Stimulated activated CD4-positive, alpha-beta T cell treated with anti-CD3 and anti-CD28 coated beads, Interleukin-12 subunit alpha, Interleukin-12 subunit beta, amount 100 ng/mL, for 4 hours (primary cell): ENCODE measurements at regions not wholly inside any gene's neighbourhood (a gene's known extent, or its start where the extent isn't known, plus 50 kb on each side); places are given as distances from the start of the nearest gene placed in this dataset.
"Not testable (repeated sequence)": the region's sequence is repeated elsewhere in the genome, so short reads cannot be mapped to it uniquely, and the experiment has no call there.

Experiments used
- DNase-seq: peaks from one replicate; pipeline ENCODE4 v3.0.0-alpha.2; 2020

DNA sequence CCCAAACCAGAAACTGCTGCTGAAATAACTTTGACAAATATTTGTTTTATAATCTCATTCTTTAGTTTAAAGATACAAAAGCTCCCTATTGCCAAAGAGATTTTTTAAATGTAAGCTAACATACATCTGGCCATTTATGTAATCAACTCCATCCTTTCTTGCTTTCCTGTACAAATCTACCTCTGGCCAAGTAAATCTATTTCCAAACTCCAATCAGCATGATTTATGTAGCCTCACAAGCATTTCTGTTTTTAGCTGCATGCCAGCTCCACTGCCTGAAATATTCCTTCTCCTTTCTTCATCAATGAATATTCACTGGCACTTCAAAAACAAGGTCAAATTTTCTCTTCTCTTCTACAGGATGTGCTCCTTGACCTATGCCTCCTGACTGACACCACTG is 80.0 kb downstream of the SHOX2 start:
- no peak for DNase-seq

DNA sequence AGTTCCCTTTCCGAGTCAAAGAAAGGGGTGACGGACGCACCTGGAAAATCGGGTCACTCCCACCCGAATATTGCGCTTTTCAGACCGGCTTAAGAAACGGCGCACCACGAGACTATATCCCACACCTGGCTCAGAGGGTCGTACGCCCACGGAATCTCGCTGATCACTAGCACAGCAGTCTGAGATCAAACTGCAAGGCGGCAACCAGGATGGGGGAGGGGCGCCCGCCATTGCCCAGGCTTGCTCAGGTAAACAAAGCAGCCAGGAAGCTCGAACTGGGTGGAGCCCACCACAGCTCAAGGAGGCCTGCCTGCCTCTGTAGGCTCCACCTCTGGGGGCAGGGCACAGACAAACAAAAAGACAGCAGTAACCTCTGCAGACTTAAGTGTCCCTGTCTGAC is 86.3 kb downstream of the SHOX2 start:
- DNase-seq = not testable (repeated sequence)

DNA sequence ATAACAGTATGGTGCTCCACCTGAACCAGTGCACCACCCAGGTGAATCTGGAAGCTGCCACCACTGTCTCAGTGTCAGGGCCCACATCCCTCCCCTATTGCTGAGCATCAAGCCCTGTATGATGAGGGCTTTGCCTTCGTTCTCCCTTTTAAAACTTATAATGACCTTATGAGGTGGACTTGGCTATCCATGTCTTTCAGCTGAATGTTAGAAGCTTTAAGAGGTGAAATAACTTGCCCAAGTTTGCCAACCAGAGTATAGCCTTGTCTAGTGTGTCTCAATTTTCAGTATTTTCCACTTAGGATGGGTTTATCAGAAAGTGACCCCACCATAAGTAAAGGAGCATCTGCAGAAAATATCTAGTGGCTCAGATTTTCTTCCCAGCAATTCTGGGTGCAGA is 87.8 kb downstream of the SHOX2 start:
- DNase-seq = no peak

DNA sequence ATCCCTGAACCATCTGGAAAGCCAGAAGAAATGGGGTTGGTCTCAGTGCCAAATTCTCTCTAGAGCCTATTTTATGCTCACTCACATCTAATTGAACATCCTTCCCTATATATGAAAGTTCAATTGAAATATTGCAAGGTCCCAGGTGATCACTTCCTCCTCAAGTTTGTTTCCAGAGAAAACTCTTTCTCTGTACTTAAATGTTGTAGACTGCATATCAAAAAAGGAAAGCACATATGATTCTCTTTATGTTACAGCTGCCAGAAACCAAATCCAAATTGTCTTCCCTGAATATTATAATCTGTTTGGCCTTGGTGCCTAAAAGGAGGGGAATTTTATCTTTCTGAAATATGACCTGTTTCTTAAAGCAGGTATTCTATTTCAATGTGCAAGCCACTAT is 93.3 kb downstream of the SHOX2 start:
- DNase-seq = no peak

GRCh38 chr3:158005391-158006100 is 100.7 kb downstream of the SHOX2 start:
- no peak for DNase-seq

DNA sequence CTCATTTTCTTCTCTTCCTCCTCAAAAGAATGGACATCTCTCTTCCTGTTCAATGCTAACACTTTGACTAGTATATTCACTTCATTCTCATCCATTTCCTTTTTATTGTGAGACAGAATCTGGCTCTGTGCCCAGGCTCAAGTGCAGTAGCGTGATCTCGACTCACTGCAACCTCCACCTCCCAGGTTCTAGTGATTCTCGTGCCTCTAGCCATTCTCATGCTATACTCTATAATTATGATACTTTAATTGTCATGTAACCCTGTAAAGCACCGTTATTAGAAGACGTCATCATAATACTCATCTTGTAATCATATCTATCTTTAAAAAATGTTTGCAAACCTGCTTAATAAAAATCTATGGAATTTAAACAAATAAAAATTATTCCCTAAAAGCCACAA is 107.0 kb downstream of the SHOX2 start:
- no peak for DNase-seq

- no peak for DNase-seq
Measured at GRCh38 chr3:157982359-157982758, 123.9 kb downstream of the SHOX2 start.

DNA sequence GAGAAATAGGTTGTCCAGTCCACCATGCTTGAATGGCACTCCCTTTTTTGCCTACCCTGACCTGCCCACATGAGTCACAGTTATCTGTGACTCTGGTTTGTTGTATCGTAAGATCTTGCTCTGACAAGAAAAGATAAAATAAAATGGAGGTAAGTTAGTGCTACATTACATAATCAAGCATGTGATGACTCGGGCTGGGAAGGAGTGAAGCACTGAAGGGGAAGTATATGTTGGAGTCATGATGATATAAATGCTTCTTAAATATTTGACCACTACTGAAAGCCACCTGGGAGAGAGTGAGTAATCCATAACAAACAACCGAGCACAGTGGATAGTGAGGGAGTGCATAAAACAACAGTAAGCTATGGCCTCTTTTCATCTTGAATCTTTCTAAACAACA is 124.4 kb downstream of the SHOX2 start:
- no peak for DNase-seq

- no peak for DNase-seq
Measured at GRCh38 chr3:157979022-157979421, 127.2 kb downstream of the SHOX2 start.

DNA sequence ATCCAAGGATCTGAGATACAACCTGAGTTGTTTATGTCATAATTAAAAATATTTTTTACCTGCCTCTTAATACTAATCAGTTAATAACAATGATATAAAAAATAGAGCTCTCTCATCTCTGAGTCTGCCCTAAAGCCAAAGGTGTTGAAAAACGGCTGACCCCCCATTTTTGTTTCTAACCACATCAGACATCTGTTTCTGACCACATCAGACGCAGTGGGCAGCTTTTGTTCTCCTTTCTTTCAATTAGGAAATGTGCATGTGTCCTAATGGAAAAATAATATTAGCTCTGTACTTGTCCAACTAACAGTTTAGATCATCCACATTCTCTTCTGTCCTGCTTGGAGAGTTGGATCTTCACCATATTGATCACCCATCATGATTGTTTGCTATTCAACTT is 144.6 kb downstream of the SHOX2 start:
- DNase-seq = no peak

DNA sequence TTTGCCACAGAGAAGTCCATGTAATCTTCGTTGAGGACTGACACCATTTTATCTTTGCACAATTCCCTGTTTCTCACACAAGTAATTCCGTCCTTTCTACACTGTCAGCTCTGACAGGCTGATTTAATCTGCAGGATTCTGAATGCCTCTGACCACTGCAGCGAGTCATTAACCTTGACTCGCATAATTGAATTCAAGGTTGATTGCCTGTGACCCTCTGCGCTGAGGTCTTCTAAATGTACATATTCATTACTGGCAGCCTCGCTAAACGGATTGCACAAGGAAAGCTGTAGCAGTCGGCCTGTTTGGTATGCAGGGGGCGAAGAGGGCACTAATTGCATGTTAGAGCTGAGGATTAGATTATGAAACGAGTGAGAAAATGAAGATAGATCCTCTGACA is 147.8 kb downstream of the SHOX2 start:
- DNase-seq = no peak

DNA sequence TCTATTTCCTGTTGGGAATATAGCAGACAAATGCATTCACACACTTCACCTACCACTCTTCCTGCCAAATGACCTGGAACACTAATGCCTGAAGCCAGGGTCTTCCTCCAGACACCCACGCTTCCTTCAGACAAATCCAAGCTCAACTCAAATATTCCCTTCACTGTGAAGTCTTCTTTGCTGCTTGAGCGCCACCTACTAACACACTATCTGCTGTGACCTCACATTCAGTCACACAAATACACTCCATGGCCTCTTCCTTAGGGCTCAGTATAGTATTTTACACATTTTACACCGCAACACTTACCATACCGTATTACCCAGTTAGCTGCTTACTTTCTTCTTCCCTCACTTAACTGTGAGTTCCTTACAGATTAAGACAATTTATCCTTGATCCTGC is 149.4 kb downstream of the SHOX2 start:
- DNase-seq = no peak

DNA sequence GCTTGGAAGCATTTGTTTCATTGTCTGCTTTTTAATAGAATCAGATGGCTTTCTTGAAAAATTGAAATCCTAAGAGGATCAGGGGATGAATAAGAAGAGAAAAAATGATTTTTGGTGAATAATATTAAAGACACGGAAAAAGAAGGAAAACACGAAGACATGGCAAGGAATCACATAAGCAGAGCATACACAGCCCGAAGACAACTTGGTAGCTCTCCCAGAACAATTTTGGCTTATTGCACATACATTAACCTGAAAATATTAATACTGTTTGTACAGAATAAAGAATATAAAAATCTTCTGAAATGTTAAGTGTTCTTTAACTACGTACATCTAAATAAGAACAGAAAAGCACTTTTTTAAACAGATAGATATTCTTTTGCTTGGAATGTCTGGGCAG is 150.0 kb downstream of the SHOX2 start:
- no peak for DNase-seq

DNA sequence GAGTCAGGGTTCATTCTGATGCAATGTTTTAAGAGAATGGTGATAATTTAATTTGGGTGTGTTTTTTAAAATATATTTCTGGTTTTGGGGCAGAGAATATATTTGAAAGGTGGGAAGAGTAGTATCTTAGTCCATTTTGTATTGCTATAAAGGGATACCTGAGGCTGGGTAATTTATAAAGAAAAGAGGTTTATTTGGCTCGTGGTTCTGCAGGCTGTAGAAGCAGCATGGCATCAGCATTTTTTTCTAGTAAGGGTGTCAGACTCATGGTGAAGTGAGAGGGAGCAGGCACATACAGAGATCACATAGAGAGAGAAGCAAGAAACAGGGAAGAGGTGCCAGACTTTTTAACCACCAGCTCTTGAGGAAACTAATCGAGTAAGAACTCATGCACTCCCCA is 152.7 kb downstream of the SHOX2 start:
- no peak for DNase-seq

DNA sequence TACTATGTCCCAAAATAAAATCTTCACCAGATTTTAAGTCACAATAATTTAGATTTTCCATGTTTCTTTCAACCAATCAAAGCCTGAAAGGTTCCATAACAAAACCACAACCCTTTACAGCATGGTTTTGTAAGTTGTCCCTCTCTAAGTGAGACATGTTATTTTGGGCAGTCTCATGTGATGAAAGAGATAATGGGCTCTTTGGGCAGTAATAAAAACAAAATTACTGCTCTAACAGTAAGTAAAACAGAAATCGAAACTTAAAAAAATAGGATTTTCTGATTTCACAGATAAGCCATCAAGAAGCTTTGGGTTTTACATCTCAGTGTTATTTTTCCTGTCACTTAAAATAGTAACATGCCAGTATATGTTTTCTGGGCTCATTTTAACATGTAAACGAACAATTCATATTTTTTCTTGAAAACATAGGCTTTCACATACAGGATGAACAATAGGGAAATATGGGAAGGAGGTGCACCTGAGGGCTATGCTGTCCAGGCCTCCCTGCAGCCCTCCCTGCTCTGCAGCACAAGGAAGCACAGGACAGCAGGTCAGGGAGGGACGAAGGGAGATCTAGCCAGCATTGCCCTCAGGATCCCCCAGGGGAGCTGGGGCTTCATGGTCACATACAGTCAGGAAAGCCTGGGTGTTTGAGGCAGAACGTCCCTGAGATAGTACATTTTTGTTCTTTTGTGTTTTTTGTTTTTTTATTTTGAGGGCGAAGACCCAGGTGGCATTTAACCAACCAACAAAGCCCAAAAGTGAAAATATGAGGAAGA is 157.4 kb downstream of the SHOX2 start:
- no peak for DNase-seq

DNA sequence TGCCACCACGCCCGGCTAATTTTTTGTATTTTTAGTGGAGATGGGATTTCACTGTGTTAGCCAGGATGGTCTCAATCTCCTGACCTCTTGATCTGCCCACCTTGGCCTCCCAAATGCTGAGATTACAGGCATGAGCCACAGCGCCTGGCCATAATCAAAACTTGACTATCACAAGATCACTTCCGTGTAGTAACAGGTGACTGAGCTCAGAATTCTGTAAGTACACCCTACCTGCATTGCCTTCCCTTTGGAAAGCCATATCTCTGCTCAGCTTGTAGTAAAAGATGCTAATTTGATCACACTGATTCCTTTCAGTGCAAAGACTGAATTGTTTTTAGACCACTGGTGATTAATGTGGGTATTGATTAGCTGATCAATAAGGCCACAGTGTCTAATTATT is 167.1 kb downstream of the SHOX2 start:
- no peak for DNase-seq

- no peak for DNase-seq
Measured at GRCh38 chr3:157938154-157938779, 168.0 kb downstream of the SHOX2 start.

DNA sequence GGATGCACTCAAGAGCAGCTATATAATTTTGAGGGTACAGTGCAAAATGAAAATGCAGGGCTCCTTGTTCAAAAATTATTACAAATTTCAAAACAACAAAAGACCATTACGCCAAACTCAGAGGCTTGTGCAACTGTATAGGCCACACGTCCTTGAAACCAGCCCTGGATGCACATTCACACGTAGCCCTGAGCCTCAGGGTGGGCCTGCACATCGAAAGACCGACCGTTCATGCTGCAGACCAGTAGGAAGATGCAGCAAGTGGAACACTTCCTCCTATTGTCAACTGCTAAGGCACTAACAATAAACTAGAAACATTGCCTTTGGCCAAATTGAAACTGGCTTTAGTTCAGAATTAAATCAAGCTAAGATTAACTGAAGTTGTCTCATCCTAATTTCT is 174.7 kb downstream of the SHOX2 start:
- no peak for DNase-seq

DNA sequence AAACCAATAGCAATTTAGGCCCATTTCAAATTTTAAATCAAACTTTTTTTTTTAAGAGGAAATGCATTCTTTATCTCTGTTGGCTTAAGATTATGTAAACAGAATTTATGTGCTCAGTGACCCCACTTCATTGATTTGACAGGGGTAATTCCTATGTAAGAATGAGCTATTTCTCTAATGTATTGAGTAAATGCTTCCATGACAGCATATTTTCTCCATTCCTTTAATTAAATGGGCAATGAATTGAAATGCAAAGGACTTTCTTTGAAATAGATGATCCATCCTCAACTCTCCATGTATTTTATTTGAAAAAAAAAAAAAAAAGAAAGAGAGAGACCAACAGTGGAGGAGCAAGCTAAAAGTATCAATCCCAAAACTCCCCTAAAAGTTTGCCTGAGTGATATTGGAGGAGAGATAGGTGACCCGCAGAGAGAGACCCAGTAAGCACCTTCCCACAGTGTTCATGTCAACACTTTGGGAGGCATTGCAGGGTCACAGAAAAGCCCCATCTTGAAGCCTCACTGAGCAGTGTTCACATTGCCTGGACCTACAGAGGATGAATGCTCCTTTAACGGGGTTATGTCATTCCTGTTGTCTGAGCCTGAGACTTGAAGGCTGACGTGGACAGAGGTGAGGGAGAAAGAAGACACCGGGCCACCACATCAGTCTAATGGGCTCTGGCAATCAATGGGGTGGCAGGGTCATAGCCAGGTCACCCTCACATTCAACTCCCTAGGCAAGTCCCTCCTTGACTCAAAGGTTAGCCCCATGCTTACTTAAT is 176.0 kb downstream of the SHOX2 start:
- no peak for DNase-seq

- no peak for DNase-seq
Measured at GRCh38 chr3:157926822-157927221, 179.4 kb downstream of the SHOX2 start.

- no peak for DNase-seq
Measured at GRCh38 chr3:157922614-157923013, 183.6 kb downstream of the SHOX2 start.

GRCh38 chr3:157921811-157922210 is 184.4 kb downstream of the SHOX2 start:
- no peak for DNase-seq
